IMR-90 (cell line): ENCODE measurements at regions not wholly inside any gene's neighbourhood (a gene's known extent, or its start where the extent isn't known, plus 50 kb on each side); places are given as distances from the start of the nearest gene placed in this dataset.

ENCODE experiments used
- ATAC-seq: fragments of 200-7000 bp; cut with Tn5 transposase; 2 replicates; pipeline ENCODE4 v1.9.1; 2020; ENCODE audit warnings: low read depth, mild to moderate bottlenecking, moderate library complexity
- BruUV-seq: library from RNA; stranded (reverse); fragments of 400-500 nt; replicated peaks from 2 replicates; lab custom pipeline; 2021; lab: Mats Ljungman, UMichigan
- CTCF ChIA-PET: fragments of 300-600 bp; formaldehyde crosslinking; extraction: SDS; loops from one replicate; lab custom pipeline; 2021; ENCODE audit warnings: antibody characterized with exemption; lab: Yijun Ruan, JAX
- POLR2A ChIA-PET: fragments of 300-600 bp; sonication (Branson Sonifier 250); formaldehyde crosslinking; loops from one replicate; lab custom pipeline; 2022; ENCODE audit warnings: antibody characterized with exemption; ENCODE audit not compliant: unreplicated experiment; lab: Charles Lee
- DNase-seq: peaks from one replicate; pipeline ENCODE4 v3.0.0; 2013
- H2AFZ ChIP-seq: replicated peaks from 2 replicates; pipeline ENCODE3; 2013; ENCODE audit warnings: low read length, mild to moderate bottlenecking; ENCODE audit not compliant: poor library complexity
- H2AK5ac ChIP-seq: 2 replicates; pipeline ENCODE4 v1.6.1; 2013; ENCODE audit warnings: low read depth, low read length, inconsistent platforms
- H2AK9ac ChIP-seq: replicated peaks from 2 replicates; pipeline ENCODE3; 2013; ENCODE audit warnings: mild to moderate bottlenecking, low read depth, low read length, moderate library complexity; ENCODE audit not compliant: poor library complexity
- H2BK120ac ChIP-seq: 2 replicates; pipeline ENCODE4 v1.6.1; 2013; ENCODE audit warnings: low read depth, low read length, inconsistent platforms
- H2BK15ac ChIP-seq: 3 replicates; pipeline ENCODE4 v1.6.1; 2013; ENCODE audit warnings: low read depth, low read length, inconsistent platforms
- H2BK20ac ChIP-seq: 2 replicates; pipeline ENCODE4 v1.6.1; 2013; ENCODE audit warnings: low read depth, mild to moderate bottlenecking, inconsistent platforms, low read length, moderate library complexity
- H2BK5ac ChIP-seq: 2 replicates; pipeline ENCODE4 v1.6.1; 2013; ENCODE audit warnings: mild to moderate bottlenecking, low read depth, low read length, inconsistent platforms; ENCODE audit not compliant: poor library complexity, severe bottlenecking
- H3K14ac ChIP-seq: replicated peaks from 2 replicates; pipeline ENCODE4 v1.6.1; 2013; ENCODE audit warnings: low read depth, low read length, inconsistent platforms
- H3K18ac ChIP-seq: 2 replicates; pipeline ENCODE4 v1.6.1; 2013; ENCODE audit warnings: low read depth, low read length, control low read depth
- H3K23ac ChIP-seq: 2 replicates; pipeline ENCODE4 v1.6.1; 2013; ENCODE audit warnings: low read depth, low read length, inconsistent platforms
- H3K27ac ChIP-seq: 2 replicates; pipeline ENCODE4 v1.5.1; 2013; ENCODE audit warnings: mild to moderate bottlenecking, control low read depth, low read length; ENCODE audit not compliant: insufficient read depth
- H3K27me3 ChIP-seq: 2 replicates; pipeline ENCODE4 v1.6.1; 2013; ENCODE audit warnings: low read length; ENCODE audit not compliant: control insufficient read depth, insufficient read depth
- H3K36me3 ChIP-seq: 2 replicates; pipeline ENCODE4 v1.6.1; 2013; ENCODE audit warnings: low read length, mixed read lengths; ENCODE audit not compliant: control insufficient read depth, insufficient read depth
- H3K4ac ChIP-seq: 2 replicates; pipeline ENCODE4 v1.6.1; 2013; ENCODE audit warnings: low read depth, low read length, inconsistent platforms
- H3K4me1 ChIP-seq: 2 replicates; pipeline ENCODE4 v1.6.1; 2013; ENCODE audit warnings: low read length, mixed read lengths; ENCODE audit not compliant: control insufficient read depth, insufficient read depth
- H3K4me2 ChIP-seq: 2 replicates; pipeline ENCODE4 v1.6.1; 2013; ENCODE audit warnings: low read depth, mild to moderate bottlenecking, control low read depth, low read length, moderate library complexity
- H3K4me3 ChIP-seq: 2 replicates; pipeline ENCODE4 v1.5.1; 2013; ENCODE audit warnings: low read depth, mild to moderate bottlenecking, control low read depth, low read length, moderate library complexity; ENCODE audit not compliant: insufficient read depth
- H3K56ac ChIP-seq: 2 replicates; pipeline ENCODE4 v1.6.1; 2013; ENCODE audit warnings: low read length, inconsistent platforms; ENCODE audit not compliant: insufficient read depth; ENCODE audit errors: extremely low read depth
- H3K79me1 ChIP-seq, 2 experiments: 2 replicates each; pipeline ENCODE4 v1.6.1; 2013; ENCODE audit warnings: low read length in 2 of 2, inconsistent platforms in 1 of 2, low read depth in 1 of 2
- H3K9ac ChIP-seq: 2 replicates; pipeline ENCODE4 v1.6.1; 2013; ENCODE audit warnings: low read depth, low read length, control low read depth
- H3K9me1 ChIP-seq: 2 replicates; pipeline ENCODE4 v1.6.1; 2013; ENCODE audit warnings: low read length, inconsistent platforms; ENCODE audit not compliant: insufficient read depth
- H3K9me3 ChIP-seq: 2 replicates; pipeline ENCODE4 v1.6.1; 2013; ENCODE audit warnings: low read length; ENCODE audit not compliant: control insufficient read depth, insufficient read depth
- H4K20me1 ChIP-seq: 2 replicates; pipeline ENCODE4 v1.6.1; 2013; ENCODE audit warnings: low read length, inconsistent platforms; ENCODE audit not compliant: insufficient read depth
- H4K5ac ChIP-seq: 2 replicates; pipeline ENCODE4 v1.6.1; 2013; ENCODE audit warnings: mild to moderate bottlenecking, low read depth, low read length, control low read depth
- H4K8ac ChIP-seq, 2 experiments: 2 replicates each; pipeline ENCODE4 v1.6.1; 2013; ENCODE audit warnings: low read depth in 2 of 2, low read length in 2 of 2, control low read depth in 1 of 2, inconsistent platforms in 1 of 2
- H4K91ac ChIP-seq: 2 replicates; pipeline ENCODE4 v1.6.1; 2013; ENCODE audit warnings: low read depth, low read length, inconsistent platforms; ENCODE audit not compliant: insufficient read depth
- BHLHE40 ChIP-seq: fragments of 150-350 bp; IDR thresholded peaks from 2 replicates; pipeline ENCODE4 v1.6.1; 2016; ENCODE audit warnings: mild to moderate bottlenecking, low read depth, low read length
- ELK1 ChIP-seq: fragments of 150-350 bp; IDR thresholded peaks from 2 replicates; pipeline ENCODE4 v1.6.1; 2016; ENCODE audit warnings: low read depth, mild to moderate bottlenecking, low read length, moderate library complexity, borderline replicate concordance
- MAZ ChIP-seq: IDR thresholded peaks from 2 replicates; pipeline ENCODE4 v1.6.1; 2012; ENCODE audit warnings: low read depth, mild to moderate bottlenecking, low read length, improper control_type of control experiment, moderate library complexity, borderline replicate concordance
- MXI1 ChIP-seq: IDR thresholded peaks from 2 replicates; pipeline ENCODE4 v1.6.1; 2012; ENCODE audit warnings: low read depth, mild to moderate bottlenecking, low read length, moderate library complexity, borderline replicate concordance
- NFE2L2 ChIP-seq: fragments of 150-350 bp; IDR thresholded peaks from 2 replicates; pipeline ENCODE4 v1.6.1; 2016; ENCODE audit warnings: low read depth, mild to moderate bottlenecking, low read length
- RCOR1 ChIP-seq: IDR thresholded peaks from 2 replicates; pipeline ENCODE4 v1.6.1; 2012; ENCODE audit warnings: mild to moderate bottlenecking, low read length, improper control_type of control experiment; ENCODE audit not compliant: insufficient replicate concordance
- USF2 ChIP-seq: fragments of 150-350 bp; IDR thresholded peaks from 2 replicates; pipeline ENCODE4 v1.6.1; 2017; ENCODE audit warnings: mild to moderate bottlenecking, antibody characterized with exemption, low read length, low read depth
- WGBS, 2 experiments: methylation state at CpG; one replicate each; pipeline versions ENCODE4 v1.1.5 to v1.1.7; 2013; ENCODE audit warnings: missing lambda C conversion rate in 2 of 2; ENCODE audit not compliant: insufficient read length in 1 of 2; ENCODE audit errors: extremely low coverage in 2 of 2; 5-methylcytosine and 5-hydroxymethylcytosine counted together
- dilution Hi-C: fragments of 300-500 bp; cut with HindIII; formaldehyde crosslinking; loops from one replicate; pipeline ENCODE4 v1.14.3; 2018; ENCODE audit warnings: low sequenced_read_pairs; ENCODE audit not compliant: unreplicated experiment
- in situ Hi-C: fragments of 300-500 bp; cut with MboI; formaldehyde crosslinking; loops from 3 replicates; pipeline ENCODE4 v1.14.3; 2019; ENCODE audit warnings: low sequenced_read_pairs, inconsistent platforms, mixed read lengths
- intact Hi-C: fragments of 100-400 bp; cut with micrococcal nuclease; formaldehyde crosslinking; loops from 2 replicates; pipeline ENCODE4 v1.10.0; 2022

- Histone ChIP-seq H2AK5ac (no peak overlapping the region), H3K4me1 (no peaks in the 10 kb centered on the region), H3K4me2 (no peak overlapping the region), H4K91ac (no peak overlapping the region), H2BK120ac (no peak overlapping the region), H3K79me1 (no peaks in the 10 kb centered on the region), H3K14ac (no peak overlapping the region), H3K9me3 (peaks cover 43% of the 10 kb centered on the region), H4K5ac (no peak overlapping the region), H3K27me3 (no peaks in the 10 kb centered on the region), H3K9ac (no peak overlapping the region), H2BK20ac (no peak overlapping the region), H2AFZ (no peak overlapping the region), H2BK15ac (no peak overlapping the region), H3K18ac (no peak overlapping the region), H3K36me3 (no peaks in the 10 kb centered on the region), H4K20me1 (no peaks in the 10 kb centered on the region), H3K27ac (no peak overlapping the region), H3K23ac (no peak overlapping the region), H3K56ac (no peak overlapping the region), H2AK9ac (no peak overlapping the region), H3K9me1 (no peaks in the 10 kb centered on the region), H3K4me3 (no peak overlapping the region), H4K8ac (no peak overlapping the region), H2BK5ac (no peak overlapping the region), H3K4ac (no peak overlapping the region)
- ATAC-seq: no peak
- in situ Hi-C loops (no loop called here), dilution Hi-C loops (no loop called here), intact Hi-C loops (no loop called here)
- DNase-seq: no peak
- ChIA-PET POLR2A (no interaction called here), CTCF (no interaction called here)
- no TSS peak for BruUV-seq
- TF ChIP-seq ELK1: no peak
- TF ChIP-seq MAZ: no peak
- no peak for TF ChIP-seq USF2
- no peak for TF ChIP-seq BHLHE40
- TF ChIP-seq NFE2L2: no peak
- TF ChIP-seq MXI1: no peak
- TF ChIP-seq RCOR1: no peak
- 26% methylated on average over 6 of the region's 12 CpGs; no CpG with 5 or more reads in 1 of the 2 experiments for WGBS, 2 experiments
Observed at GRCh38 chr13:111642156-111642767, 321.8 kb downstream of the TEX29 start.
